ENCODE measurements at regions not wholly inside any gene's neighbourhood (a gene's known extent, or its start where the extent isn't known, plus 50 kb on each side); places are given as distances from the start of the nearest gene placed in this dataset.

GRCh38 chr10:100683545-100684300 is 61.7 kb upstream of the PAX2 start:
- no peak for TF ChIP-seq CTCF (IDR thresholded peaks at IDR 0.05; ENCODE audit: extremely low read depth in 1 of 2, insufficient read depth in 1 of 2, low read depth in 1 of 2, low read length in 2 of 2)
- TF ChIP-seq EZH2 (IDR thresholded peaks at IDR 0.05; ENCODE audit: borderline replicate concordance, low read depth, low read length, severe bottlenecking) = no peak
- TF ChIP-seq FOS (IDR thresholded peaks at IDR 0.05; ENCODE audit: borderline replicate concordance, insufficient read depth, low read length) = no peak
- TF ChIP-seq JUN (IDR thresholded peaks at IDR 0.05; ENCODE audit: borderline replicate concordance, insufficient read depth, insufficient read length, low read depth) = no peak
- no peak for TF ChIP-seq POLR2A (IDR thresholded peaks at IDR 0.05; ENCODE audit: low read depth, low read length)
- TF ChIP-seq POLR2AphosphoS5 (IDR thresholded peaks at IDR 0.05; ENCODE audit: insufficient read depth, low read depth, low read length) = no peak
- TF ChIP-seq MYC (IDR thresholded peaks at IDR 0.05; ENCODE audit: low read depth, low read length) = no peak

Measured in endothelial cell of umbilical vein (primary cell).